HEK293 (cell line): ENCODE measurements at regions not wholly inside any gene's neighbourhood (a gene's known extent, or its start where the extent isn't known, plus 50 kb on each side); places are given as distances from the start of the nearest gene placed in this dataset.

Experiments used
- CTCF ChIA-PET: fragments of 350-600 bp; formaldehyde crosslinking; extraction: SDS; loops from one replicate; lab custom pipeline; 2021; ENCODE audit warnings: antibody characterized with exemption; lab: Yijun Ruan, JAX
- POLR2A ChIA-PET: fragments of 300-600 bp; formaldehyde crosslinking; extraction: SDS; loops from one replicate; lab custom pipeline; 2020; ENCODE audit warnings: antibody characterized with exemption, inconsistent platforms; lab: Yijun Ruan, JAX
- H3K27ac ChIP-seq: fragments of 200-500 bp; sonication (Bioruptor generic); 2 replicates; pipeline ENCODE4 v1.5.1; 2014; ENCODE audit warnings: low read depth, low read length, control low read depth, inconsistent platforms; ENCODE audit errors: extremely low read depth
- H3K36me3 ChIP-seq, 2 experiments: fragments of 200-500 bp in 1 of 2; sonication (Bioruptor generic) in 1 of 2; 1 replicate in 1 of 2; 2 replicates in 1 of 2; pipeline ENCODE4 v1.5.1; 2014 to 2017; ENCODE audit warnings: inconsistent platforms in 2 of 2, low read length in 2 of 2; ENCODE audit not compliant: control insufficient read depth in 2 of 2, insufficient read depth in 1 of 2
- H3K4me1 ChIP-seq: fragments of 200-500 bp; sonication (Bioruptor generic); 2 replicates; pipeline ENCODE4 v1.5.1; 2014; ENCODE audit warnings: mild to moderate bottlenecking, low read length, inconsistent platforms; ENCODE audit not compliant: control insufficient read depth, insufficient read depth
- H3K4me3 ChIP-seq: 2 replicates; pipeline ENCODE4 v1.5.1; 2011; ENCODE audit warnings: low read depth, mild to moderate bottlenecking, control low read depth, low read length, moderate library complexity
- H3K9me3 ChIP-seq: fragments of 200-500 bp; sonication (Bioruptor generic); 2 replicates; pipeline ENCODE4 v1.5.1; 2014; ENCODE audit warnings: low read depth, low read length, inconsistent platforms; ENCODE audit not compliant: control insufficient read depth, insufficient read depth
- BCL11B ChIP-seq: fragments of 450-650 bp; formaldehyde crosslinking; IDR thresholded peaks from 2 replicates; pipeline ENCODE4 v1.5.1; 2016; ENCODE audit warnings: low read depth, missing biosample characterization, missing genetic modification characterization
- HOXA7 ChIP-seq: sonication (generic); formaldehyde crosslinking; IDR thresholded peaks from 2 replicates; pipeline ENCODE4 v1.8.1; 2022; ENCODE audit warnings: missing genetic modification reagents, borderline replicate concordance
- KLF9 ChIP-seq: fragments of 450-650 bp; formaldehyde crosslinking; IDR thresholded peaks from 2 replicates; pipeline ENCODE4 v1.5.1; 2016; ENCODE audit warnings: missing biosample characterization, missing genetic modification characterization, low read depth
- PATZ1 ChIP-seq: fragments of 450-650 bp; formaldehyde crosslinking; IDR thresholded peaks from 2 replicates; pipeline ENCODE4 v1.5.1; 2016; ENCODE audit warnings: missing biosample characterization, missing genetic modification characterization
- PRDM6 ChIP-seq: fragments of 450-650 bp; formaldehyde crosslinking; IDR thresholded peaks from 2 replicates; pipeline ENCODE4 v1.5.1; 2017; ENCODE audit warnings: missing biosample characterization, missing genetic modification characterization
- WT1 ChIP-seq: fragments of 450-650 bp; formaldehyde crosslinking; IDR thresholded peaks from 2 replicates; pipeline ENCODE4 v1.5.1; 2016; ENCODE audit warnings: missing biosample characterization, missing genetic modification characterization
- YY2 ChIP-seq: fragments of 450-650 bp; formaldehyde crosslinking; IDR thresholded peaks from 2 replicates; pipeline ENCODE4 v1.5.1; 2016; ENCODE audit warnings: missing biosample characterization, missing genetic modification characterization
- ZNF148 ChIP-seq: fragments of 450-650 bp; formaldehyde crosslinking; IDR thresholded peaks from 2 replicates; pipeline ENCODE4 v1.5.0; 2017; ENCODE audit warnings: missing biosample characterization, missing genetic modification characterization, borderline replicate concordance
- ZNF155 ChIP-seq: fragments of 450-650 bp; formaldehyde crosslinking; IDR thresholded peaks from 2 replicates; pipeline ENCODE4 v1.5.1; 2016; ENCODE audit warnings: missing biosample characterization, missing genetic modification characterization
- ZNF157 ChIP-seq: fragments of 450-650 bp; formaldehyde crosslinking; IDR thresholded peaks from 2 replicates; pipeline ENCODE4 v1.5.1; 2016; ENCODE audit warnings: missing biosample characterization, missing genetic modification characterization
- ZNF169 ChIP-seq: fragments of 450-650 bp; formaldehyde crosslinking; IDR thresholded peaks from 2 replicates; pipeline ENCODE4 v1.5.1; 2016; ENCODE audit warnings: missing biosample characterization, missing genetic modification characterization
- ZNF18 ChIP-seq: fragments of 450-650 bp; formaldehyde crosslinking; IDR thresholded peaks from 2 replicates; pipeline ENCODE4 v1.5.1; 2016; ENCODE audit warnings: missing biosample characterization, missing genetic modification characterization
- ZNF184 ChIP-seq: fragments of 450-650 bp; IDR thresholded peaks from 2 replicates; pipeline ENCODE4 v1.5.1; 2018; ENCODE audit warnings: missing biosample characterization, mild to moderate bottlenecking, missing genetic modification characterization
- ZNF248 ChIP-seq: fragments of 450-650 bp; formaldehyde crosslinking; IDR thresholded peaks from 2 replicates; pipeline ENCODE4 v1.5.1; 2017; ENCODE audit warnings: missing biosample characterization, missing genetic modification characterization
- ZNF26 ChIP-seq: fragments of 450-650 bp; formaldehyde crosslinking; IDR thresholded peaks from 2 replicates; pipeline ENCODE4 v1.5.1; 2016; ENCODE audit warnings: missing biosample characterization, missing genetic modification characterization
- ZNF404 ChIP-seq: fragments of 450-650 bp; formaldehyde crosslinking; IDR thresholded peaks from 2 replicates; pipeline ENCODE4 v1.5.1; 2017; ENCODE audit warnings: missing biosample characterization, missing genetic modification characterization
- ZNF626 ChIP-seq: fragments of 450-650 bp; sonication (Bioruptor Pico); formaldehyde crosslinking; IDR thresholded peaks from 2 replicates; pipeline ENCODE4 v1.5.1; 2018; ENCODE audit warnings: missing biosample characterization, missing genetic modification characterization, inconsistent platforms
- ZNF660 ChIP-seq: fragments of 450-650 bp; IDR thresholded peaks from 2 replicates; pipeline ENCODE4 v1.5.1; 2018; ENCODE audit warnings: missing biosample characterization, mild to moderate bottlenecking, missing genetic modification characterization
- ZNF664 ChIP-seq: fragments of 450-650 bp; formaldehyde crosslinking; IDR thresholded peaks from 2 replicates; pipeline ENCODE4 v1.5.1; 2016; ENCODE audit warnings: missing biosample characterization, missing genetic modification characterization
- ZSCAN4 ChIP-seq: fragments of 450-650 bp; formaldehyde crosslinking; IDR thresholded peaks from 2 replicates; pipeline ENCODE4 v1.5.1; 2017; ENCODE audit warnings: missing biosample characterization, missing genetic modification characterization
- ZXDB ChIP-seq: fragments of 450-650 bp; formaldehyde crosslinking; IDR thresholded peaks from 2 replicates; pipeline ENCODE4 v1.5.1; 2016; ENCODE audit warnings: missing biosample characterization, missing genetic modification characterization

GRCh38 chr6:137749696-137750211 lies 117.3 kb upstream of the TNFAIP3 start (continued):
- TF ChIP-seq WT1 (tag by site-specific recombination): peak; percentile 28; the same call in 1 of the 2 replicates
- TF ChIP-seq PRDM6 (tag by site-specific recombination): no peak
- no peak for TF ChIP-seq ZNF404

GRCh38 chr6:137750297-137750696 lies 116.8 kb upstream of the TNFAIP3 start:
- H3K9me3 ChIP-seq: no peaks in the 10 kb centered on the region
- no peak for TF ChIP-seq ZNF664 (tag by site-specific recombination)
- no peak for TF ChIP-seq ZNF404
- no peak for TF ChIP-seq YY2 (tag by site-specific recombination)
- no peak for TF ChIP-seq ZXDB (tag by site-specific recombination)
- TF ChIP-seq ZNF660 (tag by site-specific recombination): no peak
- TF ChIP-seq ZNF155 (tag by site-specific recombination): no peak
- TF ChIP-seq ZNF169 (tag by site-specific recombination): no peak
- TF ChIP-seq BCL11B (tag by site-specific recombination): no peak
- no peak for TF ChIP-seq ZNF248
- no peak for TF ChIP-seq ZNF157 (tag by site-specific recombination)
- no peak for TF ChIP-seq ZNF148 (tag by site-specific recombination)
- no peak for TF ChIP-seq HOXA7 (CRISPR knock-in tag)
- TF ChIP-seq ZNF26 (tag by site-specific recombination): no peak
- TF ChIP-seq PATZ1 (tag by site-specific recombination): no peak
- TF ChIP-seq ZNF184 (tag by site-specific recombination): no peak
- TF ChIP-seq ZNF626 (tag by site-specific recombination): no peak
- no peak for TF ChIP-seq KLF9 (tag by site-specific recombination)
- no peak for TF ChIP-seq ZSCAN4
- no peak for TF ChIP-seq ZNF18 (tag by site-specific recombination)
- no peak overlapping the region for H3K4me3 ChIP-seq
- POLR2A ChIA-PET: no interaction called here
- no peaks in the 10 kb centered on the region for H3K4me1 ChIP-seq
- CTCF ChIA-PET: interaction anchor here (1.0 kb wide), 1 partner anchor 24 kb away, joined by 3 read pairs; no protein-coding TSS in a partner anchor
- no peaks in the 10 kb centered on the region for H3K36me3 ChIP-seq
- H3K27ac ChIP-seq: no peak overlapping the region
